ENCODE measurements at regions not wholly inside any gene's neighbourhood (a gene's known extent, or its start where the extent isn't known, plus 50 kb on each side); places are given as distances from the start of the nearest gene placed in this dataset.

DNA sequence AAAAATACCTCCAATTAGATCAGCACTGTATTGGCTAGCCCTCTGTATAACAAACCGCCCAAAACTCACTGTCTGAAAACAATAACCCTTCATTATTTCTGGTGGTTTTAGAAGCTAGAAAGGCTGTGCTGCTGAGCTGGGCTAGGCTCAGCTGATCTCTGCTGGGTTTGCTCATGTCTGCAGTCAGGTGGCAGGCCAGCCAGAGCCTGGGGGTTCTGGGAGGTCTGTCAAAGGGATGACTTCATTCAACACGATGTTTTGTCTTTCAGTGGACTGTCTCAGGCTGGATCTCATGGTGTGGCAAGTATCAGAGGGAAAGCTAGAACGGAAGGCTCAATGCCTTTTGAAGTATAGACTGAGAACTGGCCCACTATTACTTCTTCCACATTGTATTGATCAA, 335.1 kb upstream of the DMAC1 start:
- TF ChIP-seq, protein P1, sequence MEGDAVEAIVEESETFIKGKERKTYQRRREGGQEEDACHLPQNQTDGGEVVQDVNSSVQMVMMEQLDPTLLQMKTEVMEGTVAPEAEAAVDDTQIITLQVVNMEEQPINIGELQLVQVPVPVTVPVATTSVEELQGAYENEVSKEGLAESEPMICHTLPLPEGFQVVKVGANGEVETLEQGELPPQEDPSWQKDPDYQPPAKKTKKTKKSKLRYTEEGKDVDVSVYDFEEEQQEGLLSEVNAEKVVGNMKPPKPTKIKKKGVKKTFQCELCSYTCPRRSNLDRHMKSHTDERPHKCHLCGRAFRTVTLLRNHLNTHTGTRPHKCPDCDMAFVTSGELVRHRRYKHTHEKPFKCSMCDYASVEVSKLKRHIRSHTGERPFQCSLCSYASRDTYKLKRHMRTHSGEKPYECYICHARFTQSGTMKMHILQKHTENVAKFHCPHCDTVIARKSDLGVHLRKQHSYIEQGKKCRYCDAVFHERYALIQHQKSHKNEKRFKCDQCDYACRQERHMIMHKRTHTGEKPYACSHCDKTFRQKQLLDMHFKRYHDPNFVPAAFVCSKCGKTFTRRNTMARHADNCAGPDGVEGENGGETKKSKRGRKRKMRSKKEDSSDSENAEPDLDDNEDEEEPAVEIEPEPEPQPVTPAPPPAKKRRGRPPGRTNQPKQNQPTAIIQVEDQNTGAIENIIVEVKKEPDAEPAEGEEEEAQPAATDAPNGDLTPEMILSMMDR (IDR thresholded peaks at IDR 0.05), result no peak
- no peak for TF ChIP-seq EP300 (IDR thresholded peaks at IDR 0.05)

Data from gastroesophageal sphincter (tissue), 3 donors.